ENCODE measurements at regions not wholly inside any gene's neighbourhood (a gene's known extent, or its start where the extent isn't known, plus 50 kb on each side); places are given as distances from the start of the nearest gene placed in this dataset.

GRCh38 chr4:144799486-144799885 is 153.5 kb downstream of the HHIP start:
- no peak for DNase-seq
- no peaks in the 10 kb centered on the region for H3K36me3 ChIP-seq (ENCODE audit: low read depth, missing control alignments)
- no peaks in the 10 kb centered on the region for H3K4me1 ChIP-seq
- intact Hi-C loops (cut with DNase I; ENCODE audit: low total_unique reads): no loop called here
- WGBS, 2 donors: 100% methylated on average over 1 to 2 of the region's 2 CpGs
- no peak overlapping the region for H3K27ac ChIP-seq
- H3K9me3 ChIP-seq: no peaks in the 10 kb centered on the region
- TF ChIP-seq CTCF (IDR thresholded peaks at IDR 0.05) (no peak), POLR2A (IDR thresholded peaks at IDR 0.05) (no peak)
- no peaks in the 10 kb centered on the region for H3K27me3 ChIP-seq
- no peak overlapping the region for H3K4me3 ChIP-seq

GRCh38 chr4:144801731-144802130 is 155.8 kb downstream of the HHIP start:
- no peak for DNase-seq
- Histone ChIP-seq H3K9me3 (no peaks in the 10 kb centered on the region), H3K27ac (no peak overlapping the region), H3K27me3 (no peaks in the 10 kb centered on the region), H3K36me3 (ENCODE audit: low read depth, missing control alignments) (no peaks in the 10 kb centered on the region), H3K4me1 (no peaks in the 10 kb centered on the region), H3K4me3 (no peak overlapping the region)
- intact Hi-C loops (cut with DNase I; ENCODE audit: low total_unique reads): no loop called here
- no peak for TF ChIP-seq CTCF (IDR thresholded peaks at IDR 0.05)
- TF ChIP-seq POLR2A (IDR thresholded peaks at IDR 0.05): no peak

- H3K27me3 ChIP-seq: no peaks in the 10 kb centered on the region
- no peak for DNase-seq
- H3K4me1 ChIP-seq: no peaks in the 10 kb centered on the region
- no peaks in the 10 kb centered on the region for H3K9me3 ChIP-seq
- no peak for TF ChIP-seq CTCF (IDR thresholded peaks at IDR 0.05)
- TF ChIP-seq POLR2A (IDR thresholded peaks at IDR 0.05): no peak
- H3K4me3 ChIP-seq: no peak overlapping the region
- 89 to 90% methylated on average over 3 of the region's 3 CpGs for WGBS, 2 donors
- no peaks in the 10 kb centered on the region for H3K36me3 ChIP-seq (ENCODE audit: low read depth, missing control alignments)
- intact Hi-C loops (cut with DNase I; ENCODE audit: low total_unique reads): no loop called here
- no peak overlapping the region for H3K27ac ChIP-seq
Observed at GRCh38 chr4:144808034-144808433, 162.1 kb downstream of the HHIP start.

GRCh38 chr4:144809056-144809640 is 163.2 kb downstream of the HHIP start:
- H3K36me3 ChIP-seq (ENCODE audit: low read depth, missing control alignments): no peaks in the 10 kb centered on the region
- H3K4me3 ChIP-seq: no peak overlapping the region
- no peaks in the 10 kb centered on the region for H3K9me3 ChIP-seq
- intact Hi-C loops (cut with DNase I; ENCODE audit: low total_unique reads): no loop called here
- no peak for TF ChIP-seq CTCF (IDR thresholded peaks at IDR 0.05)
- TF ChIP-seq POLR2A (IDR thresholded peaks at IDR 0.05): no peak
- 89 to 100% methylated on average over 1 of the region's 1 CpG for WGBS, 2 donors
- DNase-seq: no peak
- H3K27ac ChIP-seq: no peak overlapping the region
- H3K27me3 ChIP-seq: no peaks in the 10 kb centered on the region
- no peaks in the 10 kb centered on the region for H3K4me1 ChIP-seq

- Histone ChIP-seq H3K9me3 (no peaks in the 10 kb centered on the region), H3K36me3 (ENCODE audit: low read depth, missing control alignments) (no peaks in the 10 kb centered on the region), H3K4me3 (no peak overlapping the region), H3K27ac (no peak overlapping the region), H3K27me3 (no peaks in the 10 kb centered on the region), H3K4me1 (no peaks in the 10 kb centered on the region)
- DNase-seq: no peak
- intact Hi-C loops (cut with DNase I; ENCODE audit: low total_unique reads): no loop called here
- no peak for TF ChIP-seq CTCF (IDR thresholded peaks at IDR 0.05)
- no peak for TF ChIP-seq POLR2A (IDR thresholded peaks at IDR 0.05)
Observed at GRCh38 chr4:144816668-144817067, 170.7 kb downstream of the HHIP start.
